H9 (cell line): ENCODE measurements at regions not wholly inside any gene's neighbourhood (a gene's known extent, or its start where the extent isn't known, plus 50 kb on each side); places are given as distances from the start of the nearest gene placed in this dataset.
A peak's percentile ranks its signal among the peaks of the same experiment; 100 is the strongest.

Experiments
- DNase-seq: peaks from one replicate; pipeline ENCODE4 v3.0.0-alpha.2; 2017
- H2AFZ ChIP-seq: one replicate; pipeline ENCODE4 v1.6.1; 2013; ENCODE audit warnings: mild to moderate bottlenecking, low read length, control low read depth, moderate library complexity
- H2AK5ac ChIP-seq: 2 replicates; pipeline ENCODE4 v1.6.1; 2013; ENCODE audit warnings: low read length, control low read depth, mixed read lengths; ENCODE audit not compliant: insufficient read length
- H2BK120ac ChIP-seq: one replicate; pipeline ENCODE4 v1.6.1; 2013; ENCODE audit warnings: low read depth, mild to moderate bottlenecking, low read length, control low read depth, inconsistent platforms; ENCODE audit not compliant: poor library complexity, severe bottlenecking
- H2BK12ac ChIP-seq: 2 replicates; pipeline ENCODE4 v1.6.1; 2013; ENCODE audit warnings: low read length, control low read depth, mixed read lengths, low read depth; ENCODE audit not compliant: insufficient read length
- H2BK15ac ChIP-seq: 2 replicates; pipeline ENCODE4 v1.6.1; 2013; ENCODE audit warnings: low read depth, low read length, control low read depth
- H2BK20ac ChIP-seq: one replicate; pipeline ENCODE4 v1.6.1; 2013; ENCODE audit warnings: low read depth, mild to moderate bottlenecking, low read length, control low read depth, inconsistent platforms; ENCODE audit not compliant: poor library complexity, severe bottlenecking
- H2BK5ac ChIP-seq: 2 replicates; pipeline ENCODE4 v1.6.1; 2013; ENCODE audit warnings: low read length, control low read depth, mixed read lengths; ENCODE audit not compliant: insufficient read length
- H3K14ac ChIP-seq: 2 replicates; pipeline ENCODE4 v1.6.1; 2013; ENCODE audit warnings: low read length, control low read depth; ENCODE audit not compliant: insufficient read depth
- H3K18ac ChIP-seq: 2 replicates; pipeline ENCODE4 v1.6.1; 2013; ENCODE audit warnings: low read depth, mild to moderate bottlenecking, mixed read lengths, low read length, control low read depth; ENCODE audit not compliant: insufficient read length
- H3K23ac ChIP-seq: 2 replicates; pipeline ENCODE4 v1.6.1; 2013; ENCODE audit warnings: low read length, control low read depth, mixed read lengths, low read depth; ENCODE audit not compliant: insufficient read length
- H3K23me2 ChIP-seq: 2 replicates; pipeline ENCODE4 v1.6.1; 2013; ENCODE audit warnings: low read depth, mild to moderate bottlenecking, mixed read lengths, low read length, control low read depth; ENCODE audit not compliant: insufficient read length, poor library complexity, severe bottlenecking
- H3K27ac ChIP-seq: 2 replicates; pipeline ENCODE4 v1.5.1; 2013; ENCODE audit warnings: low read length, control low read depth, mixed read lengths, low read depth; ENCODE audit not compliant: insufficient read length
- H3K27me3 ChIP-seq: 2 replicates; pipeline ENCODE4 v1.6.1; 2013; ENCODE audit warnings: low read length, control low read depth, inconsistent platforms; ENCODE audit not compliant: insufficient read depth
- H3K4ac ChIP-seq: 2 replicates; pipeline ENCODE4 v1.6.1; 2013; ENCODE audit warnings: low read depth, mild to moderate bottlenecking, control low read depth, inconsistent platforms, low read length, moderate library complexity
- H3K4me1 ChIP-seq: 2 replicates; pipeline ENCODE4 v1.6.1; 2013; ENCODE audit warnings: low read length, control low read depth, inconsistent platforms; ENCODE audit not compliant: insufficient read depth
- H3K4me2 ChIP-seq: 2 replicates; pipeline ENCODE4 v1.6.1; 2013; ENCODE audit warnings: low read length, control low read depth, mixed read lengths; ENCODE audit not compliant: insufficient read length, insufficient read depth
- H3K56ac ChIP-seq: 2 replicates; pipeline ENCODE4 v1.6.1; 2013; ENCODE audit warnings: low read depth, mild to moderate bottlenecking, mixed read lengths, low read length, control low read depth; ENCODE audit not compliant: insufficient read length
- H3K79me1 ChIP-seq: 2 replicates; pipeline ENCODE4 v1.6.1; 2013; ENCODE audit warnings: low read depth, mild to moderate bottlenecking, moderate library complexity, low read length, control low read depth, inconsistent platforms; ENCODE audit not compliant: insufficient read depth, poor library complexity, severe bottlenecking
- H3K79me2 ChIP-seq: 2 replicates; pipeline ENCODE4 v1.6.1; 2013; ENCODE audit warnings: low read length, control low read depth, inconsistent platforms; ENCODE audit not compliant: insufficient read depth
- H3K9ac ChIP-seq: 2 replicates; pipeline ENCODE4 v1.6.1; 2013; ENCODE audit warnings: low read length, control low read depth, mixed read lengths; ENCODE audit not compliant: insufficient read length; ENCODE audit errors: extremely low read depth
- H3K9me3 ChIP-seq: one replicate; pipeline ENCODE4 v1.6.1; 2013; ENCODE audit warnings: low read depth, low read length, inconsistent platforms; ENCODE audit not compliant: control insufficient read depth
- H3T11ph ChIP-seq: one replicate; pipeline ENCODE4 v1.6.1; 2013; ENCODE audit warnings: mild to moderate bottlenecking, low read length, control low read depth, inconsistent platforms
- H4K20me1 ChIP-seq: one replicate; pipeline ENCODE4 v1.6.1; 2013; ENCODE audit not compliant: control insufficient read depth, insufficient read length, insufficient read depth
- H4K5ac ChIP-seq: 2 replicates; pipeline ENCODE4 v1.6.1; 2013; ENCODE audit warnings: low read depth, mild to moderate bottlenecking, mixed read lengths, low read length, control low read depth; ENCODE audit not compliant: insufficient read length
- H4K8ac ChIP-seq: replicated peaks from 2 replicates; pipeline ENCODE4 v1.6.1; 2013; ENCODE audit warnings: low read length, control low read depth, mixed read lengths, low read depth; ENCODE audit not compliant: insufficient read length
- H4K91ac ChIP-seq: 2 replicates; pipeline ENCODE4 v1.6.1; 2013; ENCODE audit warnings: low read depth, mild to moderate bottlenecking, moderate library complexity, mixed read lengths, low read length, control low read depth; ENCODE audit not compliant: insufficient read length
- H3K27ac Mint-ChIP-seq, 3 experiments: 2 replicates in 2 of 3; 3 replicates in 1 of 3; pipeline ENCODE4 v1.8.0; 2020 to 2021; ENCODE audit warnings: mixed read lengths in 3 of 3, mild to moderate bottlenecking in 1 of 3, moderate library complexity in 1 of 3
- H3K27me3 Mint-ChIP-seq: 2 replicates; pipeline ENCODE4 v1.8.0; 2021; ENCODE audit warnings: low read depth, mild to moderate bottlenecking, moderate library complexity, mixed read lengths
- H3K36me3 Mint-ChIP-seq, 3 experiments: 2 replicates in 2 of 3; 3 replicates in 1 of 3; pipeline ENCODE4 v1.8.0; 2020 to 2021; ENCODE audit warnings: low read depth in 3 of 3, mixed read lengths in 3 of 3; ENCODE audit not compliant: insufficient read depth in 1 of 3
- H3K4me1 Mint-ChIP-seq, 2 experiments: 2 replicates each; pipeline ENCODE4 v1.8.0; 2020; ENCODE audit warnings: mixed read lengths in 2 of 2
- H3K4me3 Mint-ChIP-seq, 2 experiments: 2 replicates in 1 of 2; 3 replicates in 1 of 2; pipeline ENCODE4 v1.8.0; 2020 to 2021; ENCODE audit warnings: mild to moderate bottlenecking in 2 of 2, mixed read lengths in 2 of 2, moderate library complexity in 1 of 2
- H3K9me3 Mint-ChIP-seq, 2 experiments: 2 replicates in 1 of 2; 3 replicates in 1 of 2; pipeline ENCODE4 v1.8.0; 2020; ENCODE audit warnings: mild to moderate bottlenecking in 2 of 2, mixed read lengths in 2 of 2, moderate library complexity in 1 of 2
- CTCF ChIP-seq: fragments of 200-600 bp; sonication (generic); conservative IDR thresholded peaks from 3 replicates; pipeline ENCODE4 v1.8.0; 2021; ENCODE audit warnings: antibody characterized with exemption, mild to moderate bottlenecking
- WGBS: extraction: QIAGEN DNeasy Blood & Tissue Kit; methylation state at CpG from one replicate; pipeline ENCODE4 v1.1.7; 2013; ENCODE audit warnings: missing lambda C conversion rate, low lambda C conversion rate, mixed read lengths; ENCODE audit not compliant: insufficient read length; ENCODE audit errors: extremely low coverage; 5-methylcytosine and 5-hydroxymethylcytosine counted together

DNA sequence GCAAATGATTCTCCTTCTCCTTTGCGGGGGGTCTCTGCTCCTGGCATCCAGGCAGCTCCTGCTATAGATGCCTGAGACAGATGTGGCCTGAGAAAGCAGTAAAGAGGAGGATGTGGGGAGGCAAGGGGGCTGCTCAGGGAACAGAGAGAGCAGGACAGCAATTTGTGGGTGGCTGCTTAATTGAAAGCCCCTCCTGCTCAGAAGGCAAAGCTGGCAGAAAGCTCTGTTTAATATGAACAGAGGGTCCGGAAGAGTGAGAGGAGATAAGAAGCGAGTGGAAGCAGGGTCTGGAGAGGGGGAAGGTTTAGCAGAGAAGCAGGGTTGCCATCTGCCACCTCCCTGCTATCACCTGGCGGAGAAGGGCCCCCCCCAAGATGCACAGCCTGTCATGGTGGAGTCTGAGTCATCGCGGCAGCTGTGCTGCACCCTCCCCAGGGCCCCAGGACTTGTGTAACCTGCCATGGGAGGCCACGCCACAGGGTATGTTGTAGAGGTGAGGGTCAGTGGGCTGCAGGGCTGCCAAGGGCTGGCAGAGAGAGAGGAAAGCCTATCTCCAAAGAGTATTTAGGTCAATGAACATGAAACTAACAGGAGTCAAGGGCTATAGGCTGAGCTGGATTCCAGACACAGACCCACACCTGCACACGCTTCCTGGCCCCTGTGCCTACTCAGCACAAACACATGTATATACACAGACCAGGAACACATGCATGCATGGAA is 1109.8 kb upstream of the AUTS2 start:
- H2BK15ac ChIP-seq, result no peak overlapping the region
- H3K27me3 ChIP-seq, result no peaks in the 10 kb centered on the region
- H3K9ac ChIP-seq, result no peak overlapping the region
- H3K23me2 ChIP-seq, result no peaks in the 10 kb centered on the region
- H4K8ac ChIP-seq, result no peak overlapping the region
- H3K23ac ChIP-seq, result no peak overlapping the region
- H3K18ac ChIP-seq, result no peak overlapping the region
- no peaks in the 10 kb centered on the region; the same call in 1 of the 2 replicates for H3K4me1 ChIP-seq
- no peak overlapping the region for H4K91ac ChIP-seq
- H2BK120ac ChIP-seq, result no peak overlapping the region
- no peak overlapping the region for H2AK5ac ChIP-seq
- Mint-ChIP-seq H3K4me1 (peaks cover 3 to 4% of the 10 kb centered on the region in 2 experiments; a peak in 3 of 4 replicates), H3K27me3 (no peaks in the 10 kb centered on the region), H3K36me3 (no peaks in the 10 kb centered on the region), H3K27ac (peak overlapping the region in 1 of 3 experiments; percentile 76; a peak in 3 of 7 replicates), H3K4me3 (no peak overlapping the region), H3K9me3 (no peaks in the 10 kb centered on the region)
- no peak overlapping the region for H3T11ph ChIP-seq
- H3K79me2 ChIP-seq, result no peaks in the 10 kb centered on the region
- no peak overlapping the region for H2BK5ac ChIP-seq
- no peak overlapping the region for H3K4ac ChIP-seq
- no peak overlapping the region for H2BK12ac ChIP-seq
- H3K56ac ChIP-seq, result no peak overlapping the region
- H3K14ac ChIP-seq, result no peak overlapping the region; the same call in 1 of the 2 replicates
- no peak overlapping the region for H3K27ac ChIP-seq
- no peak overlapping the region for H2AFZ ChIP-seq
- no peak overlapping the region for H4K5ac ChIP-seq
- WGBS, result no CpG with 5 or more reads among the region's 8 CpGs
- H3K9me3 ChIP-seq, result no peaks in the 10 kb centered on the region
- no peak overlapping the region for H3K4me2 ChIP-seq
- DNase-seq, result no peak
- no peak for TF ChIP-seq CTCF
- H3K79me1 ChIP-seq, result no peaks in the 10 kb centered on the region
- H2BK20ac ChIP-seq, result no peak overlapping the region
- H4K20me1 ChIP-seq, result no peaks in the 10 kb centered on the region
